ENCODE measurements at regions not wholly inside any gene's neighbourhood (a gene's known extent, or its start where the extent isn't known, plus 50 kb on each side); places are given as distances from the start of the nearest gene placed in this dataset.
A peak's percentile ranks its signal among the peaks of the same experiment; 100 is the strongest.

DNA sequence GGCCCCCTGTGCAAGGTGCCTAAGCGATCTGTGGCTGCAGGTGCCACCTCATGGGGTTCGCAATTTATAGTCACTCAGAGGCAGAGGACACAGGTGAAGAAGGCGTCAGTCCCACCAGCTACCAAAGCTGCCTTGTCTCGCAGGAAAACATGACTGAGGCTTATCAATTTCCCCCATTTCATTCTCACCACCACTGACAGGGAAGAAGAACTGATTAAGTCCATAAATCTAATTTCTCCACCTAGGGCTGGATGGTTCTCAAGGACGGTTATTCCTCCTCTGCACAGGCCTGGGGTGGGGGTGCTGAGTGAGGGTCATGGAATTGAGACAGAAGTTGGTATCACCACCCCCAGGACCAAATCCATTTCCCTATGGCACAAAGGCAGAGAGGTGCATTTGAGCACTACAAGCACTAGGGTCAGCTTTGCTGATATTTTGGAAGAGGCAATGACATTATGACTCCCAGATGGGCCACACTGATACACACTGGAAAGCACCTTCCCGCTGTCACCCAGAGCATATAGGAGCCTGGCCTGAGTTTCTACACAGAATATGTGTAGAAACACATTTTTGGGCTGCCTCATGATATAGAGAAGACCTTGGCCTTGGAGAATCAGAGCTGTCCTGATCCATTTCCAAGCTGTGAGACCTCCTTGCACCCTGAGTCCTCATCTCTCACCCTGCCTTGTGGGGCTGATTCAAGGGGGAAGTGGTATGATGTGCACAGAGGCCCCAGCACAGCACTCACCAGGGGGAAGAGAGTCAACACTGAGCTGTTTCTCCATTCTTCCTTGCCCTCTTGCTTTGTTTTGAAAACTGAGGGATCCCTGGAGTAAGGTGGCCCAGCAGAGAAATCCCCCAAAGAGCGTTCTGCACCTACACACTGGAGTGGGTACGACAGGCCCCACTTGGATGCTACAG lies 59.4 kb downstream of the PITPNM2 start:
- H3K4me3 ChIP-seq (replicated peaks; ENCODE audit: insufficient read depth, low read length) = no peak overlapping the region
- DNase-seq (ENCODE audit: low read depth in 1 of 2, low spot score in 1 of 2) = peak in 1 of 2 experiments; percentile 67
- H3K27ac ChIP-seq (replicated peaks) = peak overlapping the region; percentile 65

DNA sequence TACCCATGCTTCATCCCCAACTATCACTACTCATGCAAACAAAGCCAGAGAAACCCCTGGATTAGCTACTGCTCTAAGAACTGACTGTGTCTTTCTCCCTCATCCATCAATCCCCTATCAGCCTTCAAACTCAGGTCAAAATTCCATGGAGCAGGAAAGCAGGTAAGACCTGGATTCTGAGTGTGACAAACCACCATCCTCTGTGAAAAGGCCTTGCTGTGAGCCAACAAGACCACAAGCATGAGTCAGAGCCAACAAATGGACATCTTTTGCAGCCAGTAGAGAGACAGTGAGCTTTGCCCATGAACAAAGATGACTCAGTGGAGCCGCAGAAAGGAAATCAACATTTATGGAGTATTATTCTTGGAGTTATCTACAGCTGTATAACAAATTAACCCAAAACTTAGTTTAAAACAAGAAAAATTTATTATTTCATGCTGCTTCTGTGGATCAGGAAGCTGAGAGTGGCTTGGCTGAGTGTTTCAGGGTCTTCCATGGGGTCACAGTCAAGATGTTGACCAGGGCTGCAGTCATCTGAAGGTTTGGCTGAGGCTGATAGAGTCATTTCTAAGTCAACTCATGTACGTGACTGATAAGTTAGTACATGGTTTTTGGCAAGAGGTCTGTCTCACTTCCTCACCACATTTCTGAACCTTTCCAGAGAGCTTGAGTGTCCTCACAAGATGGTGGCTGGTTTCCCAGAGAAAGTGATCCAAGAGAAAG lies 61.1 kb downstream of the PITPNM2 start:
- DNase-seq (ENCODE audit: low read depth in 1 of 2, low spot score in 1 of 2) = peak; percentile 68 to 76
- no peak for TF ChIP-seq GABPA (IDR thresholded peaks at IDR 0.05; ENCODE audit: low read depth)
- no peak for TF ChIP-seq SPI1 (IDR thresholded peaks at IDR 0.05; ENCODE audit: borderline replicate concordance, low read depth)
- no peak for TF ChIP-seq POLR2AphosphoS5 (IDR thresholded peaks at IDR 0.05; ENCODE audit: low read depth)
- TF ChIP-seq, protein P1, sequence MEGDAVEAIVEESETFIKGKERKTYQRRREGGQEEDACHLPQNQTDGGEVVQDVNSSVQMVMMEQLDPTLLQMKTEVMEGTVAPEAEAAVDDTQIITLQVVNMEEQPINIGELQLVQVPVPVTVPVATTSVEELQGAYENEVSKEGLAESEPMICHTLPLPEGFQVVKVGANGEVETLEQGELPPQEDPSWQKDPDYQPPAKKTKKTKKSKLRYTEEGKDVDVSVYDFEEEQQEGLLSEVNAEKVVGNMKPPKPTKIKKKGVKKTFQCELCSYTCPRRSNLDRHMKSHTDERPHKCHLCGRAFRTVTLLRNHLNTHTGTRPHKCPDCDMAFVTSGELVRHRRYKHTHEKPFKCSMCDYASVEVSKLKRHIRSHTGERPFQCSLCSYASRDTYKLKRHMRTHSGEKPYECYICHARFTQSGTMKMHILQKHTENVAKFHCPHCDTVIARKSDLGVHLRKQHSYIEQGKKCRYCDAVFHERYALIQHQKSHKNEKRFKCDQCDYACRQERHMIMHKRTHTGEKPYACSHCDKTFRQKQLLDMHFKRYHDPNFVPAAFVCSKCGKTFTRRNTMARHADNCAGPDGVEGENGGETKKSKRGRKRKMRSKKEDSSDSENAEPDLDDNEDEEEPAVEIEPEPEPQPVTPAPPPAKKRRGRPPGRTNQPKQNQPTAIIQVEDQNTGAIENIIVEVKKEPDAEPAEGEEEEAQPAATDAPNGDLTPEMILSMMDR (IDR thresholded peaks at IDR 0.05; ENCODE audit: insufficient read depth, low read length) = no peak
- TF ChIP-seq, protein P2, sequence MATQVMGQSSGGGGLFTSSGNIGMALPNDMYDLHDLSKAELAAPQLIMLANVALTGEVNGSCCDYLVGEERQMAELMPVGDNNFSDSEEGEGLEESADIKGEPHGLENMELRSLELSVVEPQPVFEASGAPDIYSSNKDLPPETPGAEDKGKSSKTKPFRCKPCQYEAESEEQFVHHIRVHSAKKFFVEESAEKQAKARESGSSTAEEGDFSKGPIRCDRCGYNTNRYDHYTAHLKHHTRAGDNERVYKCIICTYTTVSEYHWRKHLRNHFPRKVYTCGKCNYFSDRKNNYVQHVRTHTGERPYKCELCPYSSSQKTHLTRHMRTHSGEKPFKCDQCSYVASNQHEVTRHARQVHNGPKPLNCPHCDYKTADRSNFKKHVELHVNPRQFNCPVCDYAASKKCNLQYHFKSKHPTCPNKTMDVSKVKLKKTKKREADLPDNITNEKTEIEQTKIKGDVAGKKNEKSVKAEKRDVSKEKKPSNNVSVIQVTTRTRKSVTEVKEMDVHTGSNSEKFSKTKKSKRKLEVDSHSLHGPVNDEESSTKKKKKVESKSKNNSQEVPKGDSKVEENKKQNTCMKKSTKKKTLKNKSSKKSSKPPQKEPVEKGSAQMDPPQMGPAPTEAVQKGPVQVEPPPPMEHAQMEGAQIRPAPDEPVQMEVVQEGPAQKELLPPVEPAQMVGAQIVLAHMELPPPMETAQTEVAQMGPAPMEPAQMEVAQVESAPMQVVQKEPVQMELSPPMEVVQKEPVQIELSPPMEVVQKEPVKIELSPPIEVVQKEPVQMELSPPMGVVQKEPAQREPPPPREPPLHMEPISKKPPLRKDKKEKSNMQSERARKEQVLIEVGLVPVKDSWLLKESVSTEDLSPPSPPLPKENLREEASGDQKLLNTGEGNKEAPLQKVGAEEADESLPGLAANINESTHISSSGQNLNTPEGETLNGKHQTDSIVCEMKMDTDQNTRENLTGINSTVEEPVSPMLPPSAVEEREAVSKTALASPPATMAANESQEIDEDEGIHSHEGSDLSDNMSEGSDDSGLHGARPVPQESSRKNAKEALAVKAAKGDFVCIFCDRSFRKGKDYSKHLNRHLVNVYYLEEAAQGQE (IDR thresholded peaks at IDR 0.05; ENCODE audit: insufficient replicate concordance, low read depth) = no peak
- Histone ChIP-seq H3K4me3 (replicated peaks; ENCODE audit: insufficient read depth, low read length) (no peak overlapping the region), H3K27ac (replicated peaks) (peak overlapping the region; percentile 43), H3K27me3 (ENCODE audit: insufficient read depth, poor library complexity, severe bottlenecking) (no peaks in the 10 kb centered on the region)

More for the DNA sequence above, 59.4 kb downstream of the PITPNM2 start:
- TF ChIP-seq GABPA (IDR thresholded peaks at IDR 0.05; ENCODE audit: low read depth) (no peak), POLR2AphosphoS5 (IDR thresholded peaks at IDR 0.05; ENCODE audit: low read depth) (no peak), SPI1 (IDR thresholded peaks at IDR 0.05; ENCODE audit: borderline replicate concordance, low read depth) (peak; percentile 71; the same call in 1 of the 2 replicates)
- TF ChIP-seq, protein P1 (IDR thresholded peaks at IDR 0.05; ENCODE audit: insufficient read depth, low read length) = no peak
- TF ChIP-seq, protein P2 (IDR thresholded peaks at IDR 0.05; ENCODE audit: insufficient replicate concordance, low read depth) = no peak
- no peaks in the 10 kb centered on the region for H3K27me3 ChIP-seq (ENCODE audit: insufficient read depth, poor library complexity, severe bottlenecking)

DNA sequence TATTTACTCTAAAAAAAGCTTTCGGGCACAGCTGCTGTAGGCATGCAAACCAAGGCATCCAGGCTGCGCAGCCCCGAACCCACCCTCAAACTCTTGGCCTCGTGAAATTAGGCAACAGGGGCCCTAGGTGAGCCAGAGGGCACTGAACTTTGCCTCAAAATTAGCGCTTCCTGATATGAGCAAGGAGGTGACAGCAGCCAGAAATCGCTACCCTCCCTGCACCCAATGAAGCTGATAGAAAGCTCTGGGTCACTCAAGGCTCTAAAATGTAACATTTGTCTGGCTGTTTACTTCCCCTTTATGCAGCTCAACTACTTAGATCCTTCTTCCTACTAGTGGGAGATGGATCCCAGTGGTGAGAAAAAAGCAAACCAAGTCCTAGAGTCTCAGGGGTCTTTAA lies 61.8 kb downstream of the PITPNM2 start:
- peak; percentile 55 to 78 for DNase-seq (ENCODE audit: low read depth in 1 of 2, low spot score in 1 of 2)
- Histone ChIP-seq H3K4me3 (replicated peaks; ENCODE audit: insufficient read depth, low read length) (no peak overlapping the region), H3K27ac (replicated peaks) (peak overlapping the region; percentile 43), H3K27me3 (ENCODE audit: insufficient read depth, poor library complexity, severe bottlenecking) (no peaks in the 10 kb centered on the region)
- TF ChIP-seq, protein P1 (IDR thresholded peaks at IDR 0.05; ENCODE audit: insufficient read depth, low read length) = no peak
- no peak for TF ChIP-seq GABPA (IDR thresholded peaks at IDR 0.05; ENCODE audit: low read depth)
- TF ChIP-seq SPI1 (IDR thresholded peaks at IDR 0.05; ENCODE audit: borderline replicate concordance, low read depth) = no peak
- TF ChIP-seq POLR2AphosphoS5 (IDR thresholded peaks at IDR 0.05; ENCODE audit: low read depth) = no peak
- TF ChIP-seq, protein P2 (IDR thresholded peaks at IDR 0.05; ENCODE audit: insufficient replicate concordance, low read depth) = no peak

All from HL-60 (cell line).